ENCODE measurements at regions not wholly inside any gene's neighbourhood (a gene's known extent, or its start where the extent isn't known, plus 50 kb on each side); places are given as distances from the start of the nearest gene placed in this dataset.

- TF ChIP-seq POLR2AphosphoS5 (IDR thresholded peaks at IDR 0.05): no peak
- TF ChIP-seq, protein P1, sequence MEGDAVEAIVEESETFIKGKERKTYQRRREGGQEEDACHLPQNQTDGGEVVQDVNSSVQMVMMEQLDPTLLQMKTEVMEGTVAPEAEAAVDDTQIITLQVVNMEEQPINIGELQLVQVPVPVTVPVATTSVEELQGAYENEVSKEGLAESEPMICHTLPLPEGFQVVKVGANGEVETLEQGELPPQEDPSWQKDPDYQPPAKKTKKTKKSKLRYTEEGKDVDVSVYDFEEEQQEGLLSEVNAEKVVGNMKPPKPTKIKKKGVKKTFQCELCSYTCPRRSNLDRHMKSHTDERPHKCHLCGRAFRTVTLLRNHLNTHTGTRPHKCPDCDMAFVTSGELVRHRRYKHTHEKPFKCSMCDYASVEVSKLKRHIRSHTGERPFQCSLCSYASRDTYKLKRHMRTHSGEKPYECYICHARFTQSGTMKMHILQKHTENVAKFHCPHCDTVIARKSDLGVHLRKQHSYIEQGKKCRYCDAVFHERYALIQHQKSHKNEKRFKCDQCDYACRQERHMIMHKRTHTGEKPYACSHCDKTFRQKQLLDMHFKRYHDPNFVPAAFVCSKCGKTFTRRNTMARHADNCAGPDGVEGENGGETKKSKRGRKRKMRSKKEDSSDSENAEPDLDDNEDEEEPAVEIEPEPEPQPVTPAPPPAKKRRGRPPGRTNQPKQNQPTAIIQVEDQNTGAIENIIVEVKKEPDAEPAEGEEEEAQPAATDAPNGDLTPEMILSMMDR (IDR thresholded peaks at IDR 0.05): no peak
Observed at GRCh38 chr11:10641912-10642697, 51.5 kb downstream of the IRAG1 start.
